IPS-NIHi11 (cell line): ENCODE measurements at regions not wholly inside any gene's neighbourhood (a gene's known extent, or its start where the extent isn't known, plus 50 kb on each side); places are given as distances from the start of the nearest gene placed in this dataset.

Source experiments
- DNase-seq: peaks from one replicate; pipeline ENCODE4 v3.0.0; 2012; ENCODE audit warnings: mixed read lengths, low spot score

DNA sequence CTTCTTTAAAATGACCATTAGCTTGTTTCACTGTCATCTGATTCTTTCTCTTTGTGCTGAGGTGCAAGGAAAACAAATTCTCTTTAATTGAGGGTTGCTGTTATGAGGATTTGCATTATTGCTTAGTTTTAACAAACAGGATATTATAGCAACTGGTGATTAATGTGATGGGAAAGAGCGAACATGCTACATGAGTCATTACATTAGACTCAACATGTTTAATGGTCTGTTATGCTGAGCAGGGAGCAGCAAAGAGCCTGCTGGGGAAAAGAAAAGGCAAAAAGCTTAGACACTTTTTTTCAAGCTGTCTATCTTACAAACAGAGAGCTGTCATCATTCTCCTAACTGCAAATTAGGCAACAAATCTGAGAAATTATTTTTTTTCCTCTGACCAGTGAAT, 230.5 kb upstream of the LCORL start:
- no peak for DNase-seq

DNA sequence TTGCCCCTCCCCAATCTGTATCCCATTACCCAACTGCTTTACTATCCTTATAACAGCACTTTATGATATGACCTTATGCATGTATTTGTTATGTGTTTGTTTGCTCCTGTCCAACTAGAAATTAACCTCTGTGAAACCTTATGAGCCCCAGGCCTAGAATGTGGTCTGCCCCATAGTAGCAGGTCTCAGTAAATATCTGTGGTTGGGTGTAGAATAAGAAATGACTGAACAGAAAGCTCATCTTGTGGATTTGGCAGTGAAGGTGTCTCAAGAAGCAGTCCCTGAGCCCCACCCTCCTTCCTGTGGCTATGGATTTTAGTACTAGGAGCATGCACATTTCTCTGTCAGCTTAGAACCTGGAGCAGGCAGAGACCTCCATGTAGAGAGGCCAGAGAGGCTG, 229.0 kb upstream of the LCORL start:
- DNase-seq, result no peak

DNA sequence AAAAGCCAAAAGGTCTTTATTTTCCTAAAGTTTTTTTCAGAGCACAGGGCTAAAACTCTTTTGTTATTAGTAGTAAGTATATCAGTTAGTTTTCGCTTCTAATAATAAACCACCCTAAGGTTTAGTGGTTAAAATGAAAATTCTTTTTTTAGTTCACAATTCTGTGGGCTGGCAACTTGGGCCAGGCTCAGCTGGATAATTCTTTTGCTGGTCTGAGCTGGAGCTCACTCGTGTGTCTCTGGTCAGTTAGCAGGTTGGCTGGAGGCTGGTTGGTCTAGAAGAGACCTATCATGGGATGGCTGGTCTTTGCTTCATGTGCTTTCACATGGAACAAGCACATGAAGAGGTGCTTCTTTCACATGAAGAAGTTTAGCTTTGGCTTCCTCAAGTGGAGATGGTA, 227.1 kb upstream of the LCORL start:
- DNase-seq, result no peak

DNA sequence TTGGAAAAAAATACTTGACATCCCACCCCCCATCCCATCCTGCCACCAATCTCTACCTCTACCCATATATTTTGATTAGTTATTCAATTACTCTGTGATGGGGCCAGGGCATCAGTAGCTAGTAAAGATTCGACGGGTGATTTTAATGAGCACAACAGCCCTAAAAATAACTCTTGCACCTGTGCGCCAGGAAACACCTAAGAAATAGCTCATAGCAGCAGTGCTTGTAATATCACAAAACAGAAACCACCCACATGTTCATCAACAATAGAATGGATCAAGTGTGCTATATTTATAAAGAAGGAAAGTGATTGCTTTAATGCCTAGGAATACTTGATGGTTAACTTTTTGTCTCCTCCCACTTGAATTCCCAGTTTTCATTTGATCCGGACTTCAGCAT, 225.6 kb upstream of the LCORL start:
- no peak for DNase-seq

DNA sequence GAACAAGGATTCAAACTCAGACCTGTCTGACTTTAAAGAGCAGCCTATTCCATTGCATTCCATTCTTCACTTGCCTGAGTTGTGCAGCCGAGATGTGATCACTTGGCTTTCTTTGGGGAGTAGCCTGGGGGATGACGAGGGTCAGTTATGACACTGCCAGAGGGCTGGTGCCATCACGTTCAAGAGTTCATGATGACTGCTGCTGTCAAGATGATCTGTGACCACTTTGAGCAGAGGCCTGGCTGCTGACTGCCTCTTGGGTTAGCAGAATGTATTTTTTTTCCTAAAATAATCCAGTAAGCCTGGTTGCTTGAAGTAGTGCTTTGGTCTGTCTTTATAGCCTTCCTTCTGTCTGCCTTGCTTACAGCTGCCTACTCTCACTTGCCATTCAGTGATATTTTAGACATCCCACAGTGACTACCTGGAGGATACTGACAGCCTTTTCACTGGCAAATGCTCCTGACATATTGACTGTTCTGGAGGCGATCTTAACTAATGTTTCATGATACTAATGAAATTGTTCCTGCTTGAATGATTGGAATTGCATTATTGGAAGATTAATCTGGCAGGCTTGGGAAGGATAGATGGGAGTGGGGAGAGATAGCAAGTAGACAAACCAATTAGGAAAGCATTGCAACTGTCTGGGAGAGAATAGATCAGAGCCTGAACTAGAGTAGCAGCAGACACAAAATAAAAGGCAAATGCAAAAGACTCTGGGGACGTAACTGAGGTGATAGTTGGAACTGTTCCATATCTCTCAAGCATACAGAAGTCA, 221.6 kb upstream of the LCORL start:
- DNase-seq, result no peak

DNA sequence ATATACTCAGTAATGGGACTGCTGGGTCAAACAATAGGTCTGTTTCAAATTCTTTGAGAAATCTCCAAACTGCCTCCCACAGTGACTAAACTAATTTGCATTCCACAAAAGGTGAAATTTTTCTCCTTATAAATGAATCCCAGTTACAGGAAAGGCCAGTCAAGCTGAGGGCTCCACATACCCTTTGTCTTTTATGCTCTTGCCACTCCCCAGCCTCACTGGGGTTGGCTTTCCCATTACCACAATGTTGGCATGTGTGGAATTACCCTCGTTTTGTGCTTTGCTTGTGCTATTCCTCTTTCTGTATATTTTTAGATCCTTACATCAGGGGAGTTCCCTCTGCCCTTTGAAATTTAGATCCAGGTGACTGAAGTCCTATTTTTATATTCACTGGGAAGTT, 220.2 kb upstream of the LCORL start:
- no peak for DNase-seq

DNA sequence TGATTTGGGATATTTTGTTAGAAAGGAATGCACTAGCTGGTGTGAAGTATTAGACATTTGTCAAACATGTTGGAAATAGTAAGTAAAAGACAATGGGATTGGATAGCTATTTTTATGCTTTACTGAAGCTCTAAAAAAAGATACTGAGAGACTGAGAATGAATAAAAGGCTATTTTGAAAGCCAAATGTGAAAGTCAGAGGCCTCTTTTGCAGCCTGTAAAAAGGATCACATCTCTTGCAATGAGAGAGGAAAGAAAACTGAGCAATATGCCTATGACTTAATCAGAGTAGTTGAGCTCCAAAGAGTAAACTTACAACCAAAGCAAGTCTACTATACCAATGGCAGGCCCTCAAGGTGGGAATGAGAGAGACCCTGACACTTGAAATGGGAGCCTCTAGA, 212.6 kb upstream of the LCORL start:
- no peak for DNase-seq

DNA sequence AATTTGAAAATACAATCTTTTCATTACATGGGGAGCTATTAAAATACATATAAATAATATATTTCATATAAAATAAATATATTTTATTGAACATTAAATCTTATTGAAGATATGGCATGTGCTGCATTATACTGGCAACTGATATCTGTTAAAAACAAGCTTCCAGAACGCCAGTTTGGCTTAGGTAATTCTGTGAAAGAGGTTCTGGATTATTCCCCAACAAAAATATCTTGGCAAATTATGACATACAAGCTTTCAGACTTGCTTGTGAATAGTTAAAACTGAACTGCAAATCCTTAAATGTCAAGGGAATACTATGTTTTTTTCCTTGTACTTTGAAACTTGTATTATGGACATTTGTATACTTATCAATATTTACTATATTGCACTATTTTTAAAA, 210.2 kb upstream of the LCORL start:
- no peak for DNase-seq

DNA sequence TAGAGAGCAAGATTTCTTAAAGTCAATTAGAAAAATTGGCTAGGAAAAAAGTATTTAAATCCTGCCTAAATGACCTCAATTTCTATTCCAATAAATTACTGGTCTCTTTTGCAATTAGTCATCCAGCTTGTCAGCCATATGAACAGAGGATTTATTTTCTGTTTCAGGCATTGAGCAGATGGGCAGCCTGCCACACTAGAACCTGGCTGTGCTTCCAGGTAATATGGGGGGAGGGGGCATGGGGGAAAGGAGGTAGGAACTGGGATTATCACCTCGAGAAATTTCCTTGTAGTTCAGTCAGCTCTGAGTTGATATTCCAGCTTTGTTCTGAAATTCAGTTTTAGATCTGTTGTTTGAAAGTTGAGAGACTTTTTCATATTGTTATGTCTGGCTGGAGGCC, 206.3 kb upstream of the LCORL start:
- DNase-seq, result no peak

DNA sequence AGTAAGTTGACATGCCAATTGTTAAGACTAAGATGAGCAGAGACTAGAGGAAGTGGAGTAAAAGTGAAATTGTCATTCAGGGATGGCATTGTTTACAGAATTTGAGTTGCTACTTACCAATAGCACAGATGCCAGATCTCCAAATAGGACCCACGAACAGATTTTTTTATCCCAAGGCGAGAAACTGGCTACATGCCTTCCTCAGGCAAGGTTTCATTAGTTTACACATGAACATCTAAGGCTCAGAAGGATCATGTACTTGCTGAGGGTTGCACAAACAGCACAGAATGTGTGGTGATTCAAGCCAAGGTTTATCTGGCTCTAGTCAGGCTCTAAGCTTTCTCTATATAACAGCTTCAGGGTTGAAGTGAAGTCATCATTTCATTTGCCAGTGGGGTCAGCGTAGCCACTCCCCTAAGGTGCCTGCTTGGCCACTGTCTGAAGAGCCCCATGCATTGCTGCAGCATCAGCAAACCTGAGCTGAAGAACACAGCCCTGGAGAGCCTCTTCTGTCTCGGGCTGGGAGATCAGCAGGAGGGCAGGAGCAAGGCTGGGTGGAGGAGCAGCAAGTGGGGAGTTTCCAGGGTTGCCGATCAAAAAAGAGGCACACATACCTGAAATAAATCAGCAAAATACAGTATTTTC, 193.0 kb upstream of the LCORL start:
- DNase-seq, result peak; percentile 33

DNA sequence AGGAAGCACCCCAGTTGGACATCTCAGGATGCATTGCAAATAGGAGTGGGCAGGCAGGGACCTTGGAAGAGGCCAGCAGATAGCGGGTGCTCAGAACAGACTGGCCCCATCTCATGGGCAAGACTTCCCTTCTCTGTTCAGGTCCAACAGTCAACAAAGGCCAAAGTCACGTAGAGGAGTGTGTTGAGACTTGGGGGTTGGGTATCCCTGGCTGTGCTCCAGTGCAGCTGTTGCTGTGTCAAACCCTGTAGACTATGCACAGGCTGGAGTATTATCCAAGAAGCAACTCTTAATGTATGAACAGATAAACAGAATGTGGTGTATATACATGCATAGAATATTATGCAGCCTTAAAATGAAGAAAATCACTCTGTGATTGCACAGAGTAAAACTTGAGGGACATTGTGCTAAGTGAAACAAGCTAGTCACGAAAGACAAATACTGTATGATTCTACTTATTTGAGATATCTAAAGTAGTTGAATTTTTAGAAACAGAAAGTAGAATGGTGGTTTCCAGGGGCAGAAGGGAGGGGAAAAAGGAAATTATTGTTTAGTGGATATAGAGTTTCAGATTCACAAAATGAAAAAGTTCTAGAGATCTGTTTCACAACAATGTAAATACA, 192.1 kb upstream of the LCORL start:
- no peak for DNase-seq

DNA sequence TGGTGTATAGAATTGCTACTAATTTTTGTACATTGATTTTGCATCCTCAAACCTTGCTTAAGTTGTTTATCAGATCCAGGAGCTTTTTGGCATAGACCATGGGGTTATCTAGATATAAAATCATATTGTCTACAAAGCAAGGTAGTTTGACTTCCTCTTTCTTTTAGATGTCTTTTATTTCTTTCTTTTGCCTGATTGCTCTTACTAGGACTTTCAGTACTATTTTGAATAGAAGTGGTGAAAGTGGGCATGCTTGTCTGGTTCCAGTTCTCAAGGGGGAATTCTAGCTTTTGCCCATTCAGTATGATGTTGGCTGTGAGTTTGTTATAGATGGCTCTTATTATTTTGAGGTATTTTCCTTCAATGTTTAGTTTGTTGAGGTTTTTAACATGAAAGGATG, 187.9 kb upstream of the LCORL start:
- DNase-seq, result no peak

DNA sequence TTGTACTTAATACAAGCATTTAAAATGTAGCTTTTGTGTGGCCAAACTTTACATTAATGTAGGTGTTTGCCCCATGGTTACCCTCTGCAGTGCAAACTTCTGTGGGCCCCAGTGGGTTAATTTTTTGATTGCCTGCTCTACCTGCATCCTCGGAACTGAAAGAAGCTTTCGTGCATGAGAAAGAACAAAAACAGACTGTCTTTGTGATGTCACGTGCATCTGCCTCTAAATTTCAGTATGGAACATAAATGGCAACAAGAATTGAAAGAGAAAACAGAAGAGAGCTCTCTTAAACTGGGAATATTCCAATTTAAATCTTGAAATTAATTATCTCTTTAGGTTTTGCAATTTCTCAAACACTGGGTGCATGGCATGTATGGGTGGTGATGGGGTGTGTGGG, 182.4 kb upstream of the LCORL start:
- DNase-seq, result no peak

DNA sequence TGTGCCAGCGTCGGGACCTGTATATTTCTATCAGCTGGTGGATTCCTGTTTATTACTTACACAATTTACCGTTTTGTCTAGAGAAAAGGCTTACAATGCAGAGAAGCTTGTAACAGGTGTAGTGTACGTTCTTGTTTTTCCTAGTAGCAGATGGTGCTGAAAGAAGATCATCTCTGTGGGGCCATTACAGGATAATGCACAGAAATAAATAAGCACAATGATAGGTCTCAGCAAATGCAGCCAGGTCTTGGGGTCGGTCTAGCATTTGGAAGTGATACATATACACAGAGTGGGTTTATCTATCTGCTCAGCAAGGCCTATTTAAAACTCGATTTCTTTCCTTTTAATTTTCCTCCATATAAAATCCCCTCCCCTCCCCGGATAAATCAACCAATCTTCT, 180.9 kb upstream of the LCORL start:
- DNase-seq, result no peak

DNA sequence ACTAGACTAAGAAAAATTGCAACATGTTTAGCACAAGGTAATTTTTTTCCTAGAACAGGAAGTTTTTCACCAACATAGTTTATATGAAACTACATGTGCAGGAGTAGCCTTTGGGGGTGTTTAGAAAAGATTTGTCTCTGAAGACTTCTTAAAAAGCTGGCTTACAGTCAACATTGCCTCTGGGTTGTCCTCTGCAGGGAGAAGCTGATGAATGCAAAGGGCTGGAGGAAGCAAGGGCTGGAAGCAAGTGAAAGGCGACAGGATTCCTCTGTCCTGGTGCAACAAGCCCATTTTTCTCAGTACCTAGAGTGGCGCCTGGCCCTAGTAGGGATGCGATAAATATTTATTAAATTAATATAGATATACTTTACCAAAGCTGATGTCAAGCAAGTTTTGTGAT, 180.3 kb upstream of the LCORL start:
- no peak for DNase-seq

DNA sequence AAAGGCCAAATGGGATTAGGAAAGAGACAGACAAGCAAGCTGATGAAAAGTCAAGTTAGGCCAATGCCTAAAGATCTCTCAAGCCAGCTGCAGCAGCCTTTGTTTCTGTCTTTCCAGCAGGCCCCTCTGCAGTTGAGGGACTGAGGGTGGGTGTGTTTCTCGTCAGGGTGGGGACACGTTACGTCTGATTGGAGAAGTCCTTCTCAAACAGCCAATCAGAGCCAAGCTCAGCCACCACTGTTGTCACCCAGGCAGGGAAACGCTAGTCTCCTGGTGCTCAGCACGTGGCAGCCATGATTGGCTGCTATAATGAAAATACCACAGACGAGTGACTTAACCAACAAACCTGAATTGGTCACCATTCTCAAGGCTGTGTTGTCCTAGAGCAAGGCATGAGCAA, 177.1 kb upstream of the LCORL start:
- no peak for DNase-seq

DNA sequence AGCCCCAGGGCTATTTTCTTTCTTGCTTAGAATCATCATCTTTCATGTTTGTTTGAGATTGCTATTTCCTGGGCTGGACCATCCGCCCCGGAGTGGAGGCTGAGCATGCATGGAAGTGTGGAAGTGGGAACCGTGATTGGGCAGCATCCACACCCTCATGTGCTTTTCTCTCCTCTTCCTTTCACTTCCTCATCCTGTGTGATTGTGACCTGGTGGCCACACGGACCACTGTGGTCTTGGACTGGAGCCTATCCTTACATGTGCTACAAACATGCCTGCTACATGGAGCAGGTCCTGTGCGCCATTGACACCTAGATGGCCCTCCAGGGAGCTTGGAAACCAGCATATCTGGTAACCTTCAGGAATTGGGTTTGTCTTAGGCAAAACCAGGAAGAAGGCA, 175.9 kb upstream of the LCORL start:
- no peak for DNase-seq

DNA sequence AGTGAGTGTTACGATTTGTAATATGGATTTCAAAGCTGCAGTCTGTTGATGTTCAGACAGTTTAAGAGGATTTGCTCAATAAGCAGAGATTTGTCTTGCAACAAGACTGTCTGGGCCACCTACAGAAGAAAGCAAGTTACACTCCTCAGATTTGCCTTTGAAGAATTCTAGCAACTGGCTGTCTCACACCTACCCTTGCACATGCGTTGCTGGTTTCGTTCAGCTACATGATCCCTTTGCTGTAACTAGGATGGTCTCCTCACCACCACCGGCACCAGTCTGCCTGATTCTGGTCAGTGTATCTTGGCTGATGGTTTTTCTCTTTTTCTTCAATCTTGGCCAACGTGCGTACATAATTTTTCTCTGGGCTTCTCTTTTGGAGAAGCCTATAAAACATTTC, 172.7 kb upstream of the LCORL start:
- no peak for DNase-seq

DNA sequence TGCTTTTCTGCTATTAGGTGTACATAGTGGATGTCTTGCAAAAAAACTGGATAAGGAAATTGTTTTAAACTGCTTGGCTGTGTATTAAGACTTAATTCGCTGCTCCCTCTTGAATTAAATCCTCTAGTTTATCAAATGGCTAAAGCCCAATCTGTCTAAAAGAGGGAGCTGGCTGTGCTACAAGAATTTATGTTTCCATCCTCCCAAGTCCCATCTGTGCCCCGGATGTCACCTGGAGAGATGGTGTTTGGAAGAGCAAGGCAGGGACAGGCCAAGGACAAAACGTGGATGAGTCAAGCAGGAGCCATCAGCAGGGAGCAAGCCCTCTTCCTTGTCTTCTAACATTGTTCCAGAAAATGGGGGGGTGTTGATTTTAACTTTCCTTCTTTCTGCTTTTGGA, 171.3 kb upstream of the LCORL start:
- DNase-seq, result no peak

DNA sequence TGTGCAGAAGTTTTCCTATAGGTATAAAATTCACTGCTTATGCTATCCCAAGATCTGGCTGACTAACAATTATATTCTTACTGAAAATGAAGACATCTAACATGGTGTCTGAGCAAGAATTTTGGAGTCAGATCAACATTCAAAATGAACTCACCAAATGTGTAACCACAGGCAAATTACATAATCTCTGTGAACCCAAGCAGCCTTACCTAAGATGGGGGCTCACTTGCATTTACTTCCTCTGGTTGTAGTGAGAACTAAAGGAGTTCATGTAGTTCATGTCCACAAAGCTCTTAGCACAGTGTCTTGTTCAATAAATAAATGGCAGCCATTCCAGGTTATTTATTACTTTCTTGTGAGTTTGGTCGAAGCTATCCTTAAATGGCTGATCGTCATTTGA, 163.9 kb upstream of the LCORL start:
- no peak for DNase-seq

DNA sequence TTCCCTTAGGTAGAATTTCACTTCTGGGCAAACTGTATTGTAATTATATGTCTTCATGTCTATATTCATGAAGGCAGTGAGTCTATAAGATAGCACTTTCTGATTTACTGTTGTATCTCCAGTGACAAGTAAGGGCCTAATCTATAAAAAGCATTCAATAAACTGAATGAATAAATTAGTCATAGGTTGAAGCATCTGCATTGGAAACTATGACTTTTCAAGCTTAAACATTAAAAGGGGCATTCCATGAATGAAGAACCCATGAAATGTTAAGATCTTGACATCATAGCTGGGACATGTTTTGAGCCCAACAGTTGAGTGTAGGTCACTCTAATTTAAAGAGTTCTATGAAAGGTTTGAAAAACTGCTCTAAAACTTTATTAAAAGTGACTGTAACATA, 159.3 kb upstream of the LCORL start:
- DNase-seq, result no peak

DNA sequence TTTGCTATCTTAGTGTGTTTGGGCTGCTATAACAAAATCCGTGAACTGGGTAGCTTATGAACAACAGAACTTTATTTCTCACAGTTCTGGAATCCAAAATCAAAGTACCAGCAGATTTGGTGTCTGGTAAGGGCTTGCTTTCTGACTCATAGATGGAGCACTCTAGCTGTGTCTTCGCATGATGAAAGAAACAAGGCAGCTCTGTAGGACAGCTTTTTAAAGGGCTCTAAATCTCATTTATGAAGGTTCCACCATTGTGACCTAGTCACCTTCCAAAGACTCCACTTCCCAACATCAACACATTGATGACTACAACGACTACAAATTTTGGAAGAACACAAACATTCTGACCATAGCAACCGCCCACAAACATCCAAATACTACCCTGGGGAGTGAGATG, 158.6 kb upstream of the LCORL start:
- no peak for DNase-seq

DNA sequence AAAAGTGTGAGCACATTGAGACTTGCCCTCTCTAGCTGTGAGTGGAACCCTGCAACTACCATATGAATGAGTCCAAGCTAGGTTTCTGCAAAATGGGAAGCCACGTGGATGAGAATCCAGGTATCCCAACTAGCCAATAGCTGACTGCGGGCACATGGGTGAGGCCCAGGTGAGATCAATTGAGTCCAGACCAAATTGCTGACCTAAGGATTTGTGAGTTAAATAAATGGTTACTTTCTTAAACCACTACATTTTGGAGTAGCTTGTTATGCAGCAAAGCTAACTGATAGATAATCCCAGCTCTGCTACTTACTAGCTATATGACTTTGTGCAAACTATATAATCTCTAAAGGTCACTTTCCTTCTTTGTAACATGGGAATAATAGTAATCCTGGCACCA, 150.3 kb upstream of the LCORL start:
- no peak for DNase-seq

DNA sequence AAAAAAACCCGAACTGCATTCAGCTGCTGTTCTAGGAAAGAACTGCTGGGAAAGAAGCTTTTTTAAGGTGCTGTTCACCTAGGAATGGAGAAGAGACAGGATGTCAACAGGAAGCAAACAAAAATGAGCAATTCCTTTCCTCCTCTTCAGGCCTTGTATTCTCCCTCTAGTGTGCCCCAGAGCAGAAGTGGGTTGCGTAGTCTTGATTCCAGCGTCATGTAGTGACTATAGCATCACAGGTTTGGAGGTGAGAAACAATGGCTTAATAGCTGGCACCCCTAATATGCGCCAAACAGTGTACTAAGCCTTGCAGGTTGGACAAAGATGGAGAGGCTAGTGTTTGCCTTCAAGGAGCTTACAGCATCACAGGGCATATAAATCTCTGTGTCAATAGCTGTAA, 146.3 kb upstream of the LCORL start:
- no peak for DNase-seq
